TTC549 (cell line): ENCODE measurements at regions not wholly inside any gene's neighbourhood (a gene's known extent, or its start where the extent isn't known, plus 50 kb on each side); places are given as distances from the start of the nearest gene placed in this dataset.

ENCODE experiments used
- FAIRE-seq: peaks from 2 replicates; lab custom pipeline; 2012; peaks lifted over from hg19 to GRCh38; lab: Jason Lieb, UNC

- no peak for FAIRE-seq
Measured at GRCh38 chr2:200054681-200055468, 99.5 kb downstream of the MAIP1 start.

DNA sequence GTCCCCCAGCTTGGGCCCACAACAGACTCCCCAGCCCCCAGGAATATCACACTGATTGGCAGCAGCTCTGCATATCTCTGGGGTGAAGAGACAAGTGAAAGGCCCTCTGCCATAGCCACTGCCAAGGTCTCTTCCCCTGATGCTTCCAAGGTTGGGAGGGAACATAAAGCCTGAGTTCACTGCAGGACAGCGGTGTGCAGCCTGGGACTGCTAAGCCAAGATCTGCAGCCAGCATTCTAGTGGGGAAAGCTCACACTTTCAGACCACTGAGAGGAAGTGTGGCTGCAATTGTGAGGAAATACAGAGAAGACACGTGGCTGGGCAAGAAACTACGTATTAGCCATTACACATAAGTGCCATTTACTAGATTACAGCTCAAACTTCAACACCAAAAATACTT lies 100.7 kb downstream of the MAIP1 start:
- FAIRE-seq = no peak

GRCh38 chr2:200063155-200063554 lies 107.8 kb downstream of the MAIP1 start:
- no peak for FAIRE-seq

GRCh38 chr2:200064879-200065278 lies 109.5 kb downstream of the MAIP1 start:
- FAIRE-seq = no peak

DNA sequence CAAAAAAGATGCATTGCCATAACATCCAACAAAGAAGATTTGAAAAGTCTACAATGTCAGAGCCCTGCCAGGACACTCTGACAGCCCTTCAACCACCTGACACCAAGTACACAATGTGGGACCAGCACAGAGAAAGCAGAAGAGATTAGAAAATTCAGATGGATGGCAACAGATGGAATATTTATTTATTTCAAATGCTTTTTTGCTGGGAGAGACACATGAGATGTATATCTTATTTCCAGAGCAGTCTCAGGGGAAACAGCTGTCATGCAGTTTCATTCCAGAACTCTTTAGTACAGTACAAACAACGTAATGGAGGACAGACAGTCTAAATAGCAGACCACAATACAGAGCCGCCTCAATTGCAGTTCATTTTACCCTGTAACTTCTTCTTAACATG lies 110.1 kb downstream of the MAIP1 start:
- no peak for FAIRE-seq

DNA sequence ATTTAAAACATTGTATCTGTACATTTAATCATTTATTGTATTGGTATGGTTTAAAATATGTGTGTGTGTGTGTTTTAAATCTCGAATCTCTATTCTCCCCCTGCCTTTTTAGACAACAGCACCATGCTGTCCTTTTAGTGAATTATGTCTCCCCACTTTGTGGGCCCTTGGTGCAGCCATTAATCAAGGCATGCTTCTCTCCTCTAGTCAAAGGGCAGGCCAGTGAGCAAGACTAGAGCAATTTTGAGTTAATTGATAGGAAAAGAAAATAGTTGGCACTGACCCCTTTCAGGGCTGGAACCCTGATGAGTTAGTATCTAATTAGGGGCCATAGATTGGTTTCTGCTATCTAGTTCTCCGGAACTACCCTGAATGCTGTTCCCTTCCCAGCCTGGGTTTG lies 111.0 kb downstream of the MAIP1 start:
- no peak for FAIRE-seq

DNA sequence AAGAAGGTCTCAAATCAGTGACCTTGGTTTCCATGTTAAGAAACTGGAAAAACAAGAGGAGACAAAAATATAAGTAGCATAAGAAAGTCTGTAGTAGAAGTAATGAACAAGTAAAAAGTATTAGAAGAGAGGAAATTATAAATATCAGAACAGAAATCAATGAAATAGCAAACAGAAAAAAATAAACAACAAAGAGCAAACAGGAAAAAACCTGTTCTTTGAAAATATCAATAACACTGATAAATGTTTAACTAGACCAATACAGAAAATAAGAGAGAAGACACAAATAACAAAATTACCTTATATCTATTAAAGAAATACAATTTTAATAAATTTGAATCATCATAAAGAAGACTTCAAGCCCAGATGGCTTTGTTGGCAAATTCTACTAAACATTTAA lies 113.3 kb downstream of the MAIP1 start:
- FAIRE-seq = no peak

DNA sequence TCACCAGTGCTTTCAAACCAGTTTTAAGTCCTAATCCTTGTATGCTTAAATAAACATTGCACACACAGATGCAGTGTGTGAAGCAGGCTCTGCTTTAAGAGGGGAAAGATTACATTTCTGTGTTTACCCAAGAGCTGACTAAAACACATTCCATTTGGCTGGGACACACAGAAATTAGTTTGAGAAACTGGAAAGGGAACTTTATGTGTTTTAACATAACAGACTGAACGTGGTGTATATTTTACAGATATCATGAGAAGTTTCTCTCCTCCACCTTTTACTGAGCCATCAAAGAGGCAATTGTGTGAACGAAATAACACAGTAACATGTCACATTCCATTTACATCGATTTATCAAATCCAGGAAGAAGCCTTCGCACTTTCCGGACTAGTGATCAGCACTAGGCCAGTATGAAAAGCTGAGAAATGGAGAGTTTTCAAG lies 121.8 kb downstream of the MAIP1 start:
- no peak for FAIRE-seq

DNA sequence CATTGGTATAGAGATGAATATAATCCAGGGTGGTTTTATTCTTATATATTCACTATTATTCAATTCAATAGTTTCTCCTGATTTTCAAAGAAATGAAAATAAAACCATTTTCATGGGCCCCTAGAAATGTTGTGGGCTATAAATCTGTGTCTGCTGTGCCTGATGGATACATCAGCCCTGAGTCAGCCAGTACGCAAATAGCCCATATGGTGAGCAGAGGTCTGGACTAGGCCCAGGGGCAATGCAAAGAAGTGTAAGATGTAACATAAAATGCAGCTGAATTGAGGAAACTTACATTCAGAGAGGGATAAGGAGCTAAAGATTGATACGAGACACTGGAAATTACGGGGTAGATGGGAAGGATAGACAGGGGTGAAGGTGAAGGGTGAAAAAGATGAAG lies 122.5 kb downstream of the MAIP1 start:
- FAIRE-seq = no peak

DNA sequence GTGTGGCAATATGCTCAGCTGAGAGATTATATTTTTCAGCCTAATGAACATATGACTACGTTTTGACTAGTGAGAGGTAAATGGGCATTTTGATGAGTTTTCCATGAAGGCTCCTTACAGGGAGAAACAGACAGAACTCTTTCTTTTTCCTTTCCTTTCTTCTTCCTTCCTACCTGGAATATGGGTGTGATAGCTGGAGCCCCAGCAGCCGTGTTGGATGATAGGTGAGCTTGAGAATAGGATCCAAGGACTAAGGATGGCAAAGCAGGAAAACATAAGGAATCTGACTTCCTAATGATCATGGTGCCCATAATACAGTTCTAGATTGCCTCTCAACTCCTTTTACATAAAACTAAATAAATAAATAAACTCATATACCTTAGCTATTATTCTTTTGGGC lies 124.0 kb downstream of the MAIP1 start:
- no peak for FAIRE-seq

- no peak for FAIRE-seq
Measured at GRCh38 chr2:200081236-200081635, 125.9 kb downstream of the MAIP1 start.

DNA sequence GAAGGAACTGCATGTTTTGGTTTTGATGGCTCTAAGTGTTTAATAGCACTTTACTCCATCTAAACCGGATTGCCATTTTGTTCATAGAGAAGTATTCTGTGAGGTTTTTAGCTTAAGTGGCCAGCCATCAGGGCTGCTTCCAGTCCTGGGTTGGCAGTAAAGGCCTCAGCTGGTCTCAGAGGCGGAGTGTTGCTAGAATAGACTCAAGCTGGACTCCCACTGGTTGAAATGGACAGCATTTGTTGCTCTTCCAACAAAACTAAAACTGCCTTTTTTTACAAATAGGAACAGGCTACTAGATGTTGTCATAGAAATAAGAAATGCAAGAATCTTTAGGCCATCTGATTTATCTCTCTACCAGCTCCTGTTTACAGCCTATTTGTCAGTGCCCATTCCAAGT lies 126.4 kb downstream of the MAIP1 start:
- no peak for FAIRE-seq

GRCh38 chr2:200084036-200084435 lies 128.7 kb downstream of the MAIP1 start:
- FAIRE-seq = no peak

DNA sequence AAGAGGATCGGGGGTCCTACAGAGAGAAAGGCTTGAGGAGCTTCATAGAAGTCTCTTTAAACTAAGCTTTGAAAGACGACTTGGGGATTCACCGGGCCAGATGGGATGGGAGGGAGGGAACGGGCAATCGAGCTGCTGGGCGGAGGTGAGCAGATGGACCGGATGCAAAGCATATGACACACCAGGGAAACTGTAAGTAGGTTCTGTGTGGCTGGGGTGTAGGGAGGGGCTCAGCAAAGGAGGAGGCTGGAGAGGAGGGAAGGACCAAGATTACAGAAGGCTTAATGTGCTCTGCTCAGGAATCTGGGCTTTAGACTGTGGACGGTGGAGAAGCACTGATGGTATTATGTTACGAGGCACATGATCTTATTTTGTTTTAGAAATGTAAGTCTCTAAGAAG lies 131.5 kb downstream of the MAIP1 start:
- FAIRE-seq = no peak

DNA sequence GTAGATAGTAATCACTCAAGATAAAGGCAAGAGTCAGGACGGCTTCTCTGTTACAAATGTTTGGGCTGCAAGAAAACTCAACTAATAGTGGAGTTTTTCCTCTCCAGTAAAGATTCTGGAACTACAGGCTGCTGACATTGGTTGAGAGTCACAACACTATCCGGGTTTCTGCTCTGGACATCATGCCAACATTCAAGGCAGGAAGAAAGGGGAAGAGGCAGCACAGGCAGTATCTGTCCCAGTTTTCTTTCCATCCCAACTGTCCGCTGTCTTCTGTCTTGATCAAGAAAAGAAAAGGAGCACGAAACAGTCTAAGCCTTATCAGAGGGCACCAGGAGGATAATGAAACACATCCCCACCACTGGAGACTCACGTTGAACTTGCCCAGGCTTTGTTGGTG lies 132.1 kb downstream of the MAIP1 start:
- FAIRE-seq = no peak

- no peak for FAIRE-seq
Measured at GRCh38 chr2:200089040-200089755, 133.8 kb downstream of the MAIP1 start.

- no peak for FAIRE-seq
Measured at GRCh38 chr2:200089756-200090109, 134.4 kb downstream of the MAIP1 start.

DNA sequence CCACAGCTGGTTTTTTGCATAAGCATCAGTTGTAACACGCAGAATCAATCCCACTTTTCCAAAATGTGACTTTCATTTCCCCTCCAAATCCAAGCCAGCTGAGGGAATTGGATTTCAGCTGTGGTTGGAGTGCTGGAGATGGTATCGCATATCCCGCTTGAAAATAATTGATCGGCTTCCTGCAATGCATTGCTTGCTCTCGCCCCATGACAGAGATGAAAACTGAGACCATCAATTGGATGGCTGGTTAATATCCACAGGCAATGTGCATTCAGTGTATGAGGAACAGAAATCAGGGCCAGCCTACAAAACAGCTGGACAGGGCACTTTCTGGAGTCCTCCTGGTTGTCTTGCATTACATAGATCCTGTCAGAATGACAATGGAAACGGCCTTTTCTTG lies 135.3 kb downstream of the MAIP1 start:
- FAIRE-seq = no peak

- FAIRE-seq = no peak
Measured at GRCh38 chr2:200091126-200091525, 135.7 kb downstream of the MAIP1 start.

DNA sequence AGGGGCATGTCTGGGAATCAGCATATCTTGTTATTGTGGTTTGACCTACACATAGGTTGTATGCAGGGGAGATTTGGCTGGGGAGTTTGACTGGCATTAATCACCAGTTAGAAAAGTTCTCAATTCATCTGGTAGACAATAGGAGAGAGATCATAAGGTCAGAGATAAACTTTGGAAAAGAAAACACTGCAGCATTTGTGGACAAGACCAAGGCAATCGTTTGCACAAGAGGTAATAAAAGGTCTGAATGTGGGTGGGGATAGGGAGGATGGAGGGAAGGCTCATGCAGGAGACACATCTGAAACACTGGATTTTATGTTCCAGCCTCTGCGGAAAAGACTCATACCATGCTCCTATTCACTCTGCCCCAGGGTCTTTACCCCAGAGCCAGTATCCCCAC lies 136.9 kb downstream of the MAIP1 start:
- FAIRE-seq = no peak

- FAIRE-seq = no peak
Measured at GRCh38 chr2:200095436-200095835, 140.1 kb downstream of the MAIP1 start.

GRCh38 chr2:200099256-200099655 lies 143.9 kb downstream of the MAIP1 start:
- no peak for FAIRE-seq

- peak; percentile 46 for FAIRE-seq
Measured at GRCh38 chr2:200100027-200100426, 144.6 kb downstream of the MAIP1 start.

- FAIRE-seq = no peak
Measured at GRCh38 chr2:200101922-200102321, 146.5 kb downstream of the MAIP1 start.
